DND-41 (cell line): ENCODE measurements at regions not wholly inside any gene's neighbourhood (a gene's known extent, or its start where the extent isn't known, plus 50 kb on each side); places are given as distances from the start of the nearest gene placed in this dataset.

Experiments used
- ATAC-seq: fragments of 200-7000 bp; cut with Tn5 transposase; 3 replicates; pipeline ENCODE4 v1.9.1; 2021; ENCODE audit warnings: low read depth; ENCODE audit not compliant: insufficient read depth
- DNase-seq: peaks from one replicate; pipeline ENCODE4 v3.0.0-alpha.2; 2020
- H2AFZ ChIP-seq: 2 replicates; pipeline ENCODE4 v1.6.0; 2012; ENCODE audit warnings: low read depth, low read length
- H3K27ac ChIP-seq: 2 replicates; pipeline ENCODE4 v1.5.1; 2012; ENCODE audit warnings: low read length, inconsistent platforms
- H3K27me3 ChIP-seq: fragments of 200-600 bp; sonication (generic); 2 replicates; pipeline ENCODE4 v1.6.0; 2012; ENCODE audit warnings: low read length, mild to moderate bottlenecking, inconsistent platforms; ENCODE audit not compliant: insufficient read depth, poor library complexity
- H3K36me3 ChIP-seq: 2 replicates; pipeline ENCODE4 v1.5.1; 2012; ENCODE audit warnings: low read length, inconsistent platforms; ENCODE audit not compliant: insufficient read depth
- H3K4me1 ChIP-seq: 2 replicates; pipeline ENCODE4 v1.5.1; 2012; ENCODE audit warnings: mild to moderate bottlenecking, low read length; ENCODE audit not compliant: insufficient read depth
- H3K4me2 ChIP-seq: 2 replicates; pipeline ENCODE4 v1.6.0; 2012; ENCODE audit warnings: mild to moderate bottlenecking, moderate library complexity, low read length, inconsistent platforms; ENCODE audit not compliant: insufficient read depth
- H3K4me3 ChIP-seq, 2 experiments: fragments of 200-600 bp in 1 of 2; shearing (Covaris generic) in 1 of 2; 2 replicates each; pipeline ENCODE4 v1.5.1; 2012 to 2016; ENCODE audit warnings: inconsistent platforms in 2 of 2, low read length in 2 of 2, mild to moderate bottlenecking in 2 of 2, low read depth in 1 of 2, moderate library complexity in 1 of 2
- H3K79me2 ChIP-seq: 2 replicates; pipeline ENCODE4 v1.6.0; 2012; ENCODE audit warnings: low read length, inconsistent platforms; ENCODE audit not compliant: insufficient read depth
- H3K9ac ChIP-seq: 2 replicates; pipeline ENCODE4 v1.6.0; 2012; ENCODE audit warnings: low read depth, mild to moderate bottlenecking, inconsistent platforms, low read length, moderate library complexity
- H3K9me3 ChIP-seq: 2 replicates; pipeline ENCODE4 v1.5.1; 2012; ENCODE audit warnings: low read length, moderate library complexity, mild to moderate bottlenecking, inconsistent platforms; ENCODE audit not compliant: insufficient read depth, severe bottlenecking
- H4K20me1 ChIP-seq: 2 replicates; pipeline ENCODE4 v1.6.0; 2012; ENCODE audit warnings: low read length; ENCODE audit not compliant: insufficient read depth
- CTCF ChIP-seq: IDR thresholded peaks from 2 replicates; pipeline ENCODE4 v1.5.1; 2012; ENCODE audit warnings: borderline replicate concordance, low read length, moderate library complexity, mild to moderate bottlenecking; ENCODE audit not compliant: poor library complexity, severe bottlenecking; ENCODE audit errors: extremely low read depth
- EZH2 ChIP-seq: IDR thresholded peaks from 3 replicates; pipeline ENCODE4 v1.6.1; 2012; ENCODE audit warnings: borderline replicate concordance, low read depth, mild to moderate bottlenecking, moderate library complexity, low read length, inconsistent platforms; ENCODE audit not compliant: severe bottlenecking

DNA sequence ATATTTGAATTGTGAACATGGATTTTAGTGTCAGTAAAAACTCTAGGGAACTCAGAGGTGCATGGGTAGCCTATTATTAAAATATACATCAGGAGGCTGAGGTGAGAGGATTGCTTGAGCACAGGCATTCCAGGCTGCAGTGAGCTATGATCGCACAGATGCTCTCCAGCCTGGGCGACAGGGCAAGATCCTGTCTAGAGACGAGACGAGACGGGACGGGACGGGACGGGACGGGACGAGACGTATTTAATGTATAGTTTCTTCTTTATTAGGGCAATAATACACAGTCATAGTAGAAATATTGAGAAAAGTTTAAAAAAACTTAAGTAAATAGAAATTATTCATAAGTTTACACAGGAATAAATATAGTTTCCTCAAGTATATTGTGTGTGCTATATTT lies 89.3 kb downstream of the DIPK2A start:
- H3K9ac ChIP-seq: no peak overlapping the region
- no peak overlapping the region for H3K27ac ChIP-seq
- TF ChIP-seq EZH2 (no peak), CTCF (no peak)
- no peak overlapping the region for H3K4me2 ChIP-seq
- no peak for DNase-seq
- H3K4me1 ChIP-seq: no peaks in the 10 kb centered on the region
- no peaks in the 10 kb centered on the region for H3K27me3 ChIP-seq
- no peaks in the 10 kb centered on the region for H3K9me3 ChIP-seq
- ATAC-seq: no peak
- H4K20me1 ChIP-seq: no peaks in the 10 kb centered on the region
- H3K36me3 ChIP-seq: no peaks in the 10 kb centered on the region
- H3K4me3 ChIP-seq: no peak overlapping the region
- H3K79me2 ChIP-seq: no peaks in the 10 kb centered on the region
- H2AFZ ChIP-seq: no peak overlapping the region

DNA sequence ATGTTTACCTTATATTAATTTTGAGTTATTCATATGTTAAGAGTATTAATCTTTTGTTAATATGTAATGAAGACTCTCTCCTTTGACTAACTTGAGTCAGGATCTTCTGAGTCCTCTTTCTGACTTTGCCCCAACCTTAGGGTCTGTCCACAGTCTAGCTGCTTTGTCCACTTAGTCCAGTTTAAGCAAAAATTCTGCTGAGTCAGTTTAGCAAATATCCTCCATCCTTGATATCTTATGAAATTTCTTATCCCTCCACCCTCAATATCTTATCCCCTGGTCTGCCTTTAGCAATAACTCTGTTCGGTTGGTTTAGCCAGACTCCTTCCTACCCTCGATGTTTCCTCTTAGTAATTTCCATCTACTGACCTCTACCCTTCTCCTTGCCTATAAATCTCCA lies 91.7 kb downstream of the DIPK2A start:
- Histone ChIP-seq H3K27me3 (no peaks in the 10 kb centered on the region), H4K20me1 (no peaks in the 10 kb centered on the region), H3K9me3 (no peaks in the 10 kb centered on the region), H3K27ac (no peak overlapping the region), H3K36me3 (no peaks in the 10 kb centered on the region), H3K4me2 (no peak overlapping the region), H2AFZ (no peak overlapping the region), H3K9ac (no peak overlapping the region), H3K79me2 (no peaks in the 10 kb centered on the region), H3K4me1 (no peaks in the 10 kb centered on the region), H3K4me3 (no peak overlapping the region)
- DNase-seq (no peak), ATAC-seq (no peak)
- TF ChIP-seq CTCF: no peak
- no peak for TF ChIP-seq EZH2

GRCh38 chr3:144067059-144067458 lies 95.4 kb downstream of the DIPK2A start:
- DNase-seq: no peak
- Histone ChIP-seq H3K27me3 (no peaks in the 10 kb centered on the region), H3K36me3 (no peaks in the 10 kb centered on the region), H4K20me1 (no peaks in the 10 kb centered on the region), H3K4me1 (no peaks in the 10 kb centered on the region), H3K4me3 (no peak overlapping the region), H3K4me2 (no peak overlapping the region), H3K27ac (no peak overlapping the region), H2AFZ (no peak overlapping the region), H3K9me3 (peaks cover 4% of the 10 kb centered on the region), H3K9ac (no peak overlapping the region), H3K79me2 (no peaks in the 10 kb centered on the region)
- ATAC-seq: no peak
- TF ChIP-seq EZH2: no peak
- no peak for TF ChIP-seq CTCF

DNA sequence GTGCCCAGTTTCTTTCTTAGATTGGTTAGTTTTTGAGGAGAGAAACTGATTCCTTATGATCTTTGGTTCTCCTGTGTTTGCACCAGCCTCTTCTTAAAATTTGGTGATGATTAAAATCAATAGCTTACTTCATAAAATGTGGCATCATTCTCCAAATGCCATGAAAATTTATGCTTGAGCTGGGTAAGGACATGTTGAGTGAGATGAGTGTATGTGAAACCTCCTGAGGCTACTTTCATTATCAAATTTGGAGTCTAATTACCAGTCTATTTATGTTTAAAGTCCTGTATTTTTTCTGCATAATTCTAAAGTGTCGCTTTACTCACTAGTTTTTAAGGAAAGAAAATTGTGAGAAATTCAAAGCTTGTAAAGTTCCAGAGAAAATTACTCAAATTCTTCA lies 102.1 kb downstream of the DIPK2A start:
- H3K27ac ChIP-seq: no peak overlapping the region
- no peaks in the 10 kb centered on the region for H3K36me3 ChIP-seq
- H3K27me3 ChIP-seq: no peaks in the 10 kb centered on the region
- no peak overlapping the region for H3K4me2 ChIP-seq
- H3K4me1 ChIP-seq: no peaks in the 10 kb centered on the region
- peaks cover 4% of the 10 kb centered on the region for H3K9me3 ChIP-seq
- TF ChIP-seq EZH2: no peak
- no peak for TF ChIP-seq CTCF
- no peaks in the 10 kb centered on the region for H3K79me2 ChIP-seq
- H4K20me1 ChIP-seq: no peaks in the 10 kb centered on the region
- no peak overlapping the region for H3K9ac ChIP-seq
- DNase-seq: no peak
- no peak for ATAC-seq
- H2AFZ ChIP-seq: no peak overlapping the region
- no peak overlapping the region for H3K4me3 ChIP-seq
